Vagina (tissue), 2 donors: ENCODE measurements at regions not wholly inside any gene's neighbourhood (a gene's known extent, or its start where the extent isn't known, plus 50 kb on each side); places are given as distances from the start of the nearest gene placed in this dataset.

Experiments
- DNase-seq, 2 donors: peaks; one replicate each; pipeline ENCODE4 v3.0.0-alpha.2; 2017; ENCODE audit errors: extremely low spot score in 2 of 2
- H3K27ac ChIP-seq: fragments of 200-600 bp; sonication (generic); one replicate; pipeline ENCODE4 v1.5.1; 2019
- H3K27me3 ChIP-seq: fragments of 200-600 bp; sonication (generic); one replicate; pipeline ENCODE4 v1.5.1; 2019
- H3K36me3 ChIP-seq, 2 donors: fragments of 200-600 bp; sonication (generic); one replicate each; pipeline ENCODE4 v1.5.1; 2017 to 2019
- H3K4me1 ChIP-seq: fragments of 200-600 bp; sonication (generic); one replicate; pipeline ENCODE4 v1.5.1; 2019
- H3K4me3 ChIP-seq, 2 donors: fragments of 200-600 bp; sonication (generic); 1 replicate in 1 of 2; 2 replicates in 1 of 2; pipeline ENCODE4 v1.5.1; 2016 to 2019
- H3K9me3 ChIP-seq: fragments of 200-600 bp; sonication (generic); one replicate; pipeline ENCODE4 v1.5.1; 2019
- POLR2A ChIP-seq, 2 donors: fragments of 450-650 bp; IDR thresholded peaks; one replicate each; pipeline ENCODE4 v1.6.1; 2017; ENCODE audit warnings: antibody characterized with exemption in 2 of 2, mild to moderate bottlenecking in 2 of 2, moderate library complexity in 2 of 2
- POLR2AphosphoS5 ChIP-seq, 2 donors: sonication (generic); formaldehyde crosslinking; IDR thresholded peaks; one replicate each; pipeline ENCODE4 v1.9.0; 2017; ENCODE audit warnings: antibody characterized with exemption in 2 of 2, mild to moderate bottlenecking in 2 of 2, low read depth in 1 of 2; ENCODE audit not compliant: insufficient read depth in 1 of 2
- intact Hi-C: fragments of 100-400 bp; cut with DNase I; formaldehyde crosslinking; loops from one replicate; pipeline ENCODE4 v1.15.1; 2023
- TF ChIP-seq, protein P1 (sequence below), 3 experiments: fragments of 450-650 bp in 2 of 3; fragments of 200-600 bp in 1 of 3; sonication (generic) in 1 of 3; IDR thresholded peaks; one replicate each; pipeline ENCODE4 v1.5.1; 2017 to 2019; ENCODE audit warnings: antibody characterized with exemption in 3 of 3, mild to moderate bottlenecking in 2 of 3, moderate library complexity in 2 of 3

DNA sequence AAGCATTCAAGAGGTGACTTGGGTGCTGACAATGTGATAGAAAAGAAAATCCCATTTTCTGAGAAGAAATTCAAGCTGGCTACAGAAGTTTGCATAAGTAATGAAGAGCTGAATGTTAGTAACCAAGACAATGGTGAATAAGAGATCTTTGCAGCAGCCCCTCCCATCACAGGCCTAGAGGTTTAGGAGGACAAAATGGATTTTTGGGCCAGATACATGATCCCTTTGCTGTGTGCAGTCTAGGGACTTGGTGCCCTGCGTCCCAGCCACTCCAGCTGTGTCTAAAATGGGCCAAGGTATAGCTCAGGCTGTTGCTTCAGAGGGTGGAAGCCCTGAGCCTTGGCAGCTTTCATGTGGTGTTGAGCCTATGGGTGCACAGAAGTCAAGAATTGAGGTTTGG is 107.0 kb upstream of the EPHA5 start:
- no peaks in the 10 kb centered on the region for H3K27me3 ChIP-seq
- TF ChIP-seq, protein P1, sequence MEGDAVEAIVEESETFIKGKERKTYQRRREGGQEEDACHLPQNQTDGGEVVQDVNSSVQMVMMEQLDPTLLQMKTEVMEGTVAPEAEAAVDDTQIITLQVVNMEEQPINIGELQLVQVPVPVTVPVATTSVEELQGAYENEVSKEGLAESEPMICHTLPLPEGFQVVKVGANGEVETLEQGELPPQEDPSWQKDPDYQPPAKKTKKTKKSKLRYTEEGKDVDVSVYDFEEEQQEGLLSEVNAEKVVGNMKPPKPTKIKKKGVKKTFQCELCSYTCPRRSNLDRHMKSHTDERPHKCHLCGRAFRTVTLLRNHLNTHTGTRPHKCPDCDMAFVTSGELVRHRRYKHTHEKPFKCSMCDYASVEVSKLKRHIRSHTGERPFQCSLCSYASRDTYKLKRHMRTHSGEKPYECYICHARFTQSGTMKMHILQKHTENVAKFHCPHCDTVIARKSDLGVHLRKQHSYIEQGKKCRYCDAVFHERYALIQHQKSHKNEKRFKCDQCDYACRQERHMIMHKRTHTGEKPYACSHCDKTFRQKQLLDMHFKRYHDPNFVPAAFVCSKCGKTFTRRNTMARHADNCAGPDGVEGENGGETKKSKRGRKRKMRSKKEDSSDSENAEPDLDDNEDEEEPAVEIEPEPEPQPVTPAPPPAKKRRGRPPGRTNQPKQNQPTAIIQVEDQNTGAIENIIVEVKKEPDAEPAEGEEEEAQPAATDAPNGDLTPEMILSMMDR (IDR thresholded peaks at IDR 0.05) = no peak
- TF ChIP-seq POLR2AphosphoS5 (IDR thresholded peaks at IDR 0.05; ENCODE audit: insufficient read depth in 1 of 2, low read depth in 1 of 2) (no peak), POLR2A (IDR thresholded peaks at IDR 0.05) (no peak)

GRCh38 chr4:65773636-65774035 is 103.3 kb upstream of the EPHA5 start:
- no peaks in the 10 kb centered on the region for H3K9me3 ChIP-seq

More for the DNA sequence above, 107.0 kb upstream of the EPHA5 start:
- no peak for DNase-seq
- H3K4me1 ChIP-seq = no peaks in the 10 kb centered on the region
- H3K27ac ChIP-seq = no peak overlapping the region
- no peaks in the 10 kb centered on the region for H3K9me3 ChIP-seq
- no peaks in the 10 kb centered on the region for H3K36me3 ChIP-seq
- intact Hi-C loops = no loop called here
- no peak overlapping the region for H3K4me3 ChIP-seq

GRCh38 chr4:65747386-65747785 is 77.1 kb upstream of the EPHA5 start:
- H3K9me3 ChIP-seq = no peaks in the 10 kb centered on the region
- H3K4me3 ChIP-seq = no peak overlapping the region
- no peaks in the 10 kb centered on the region for H3K4me1 ChIP-seq
- no peak for DNase-seq
- H3K27ac ChIP-seq = no peak overlapping the region
- intact Hi-C loops = no loop called here
- no peaks in the 10 kb centered on the region for H3K27me3 ChIP-seq
- TF ChIP-seq POLR2AphosphoS5 (IDR thresholded peaks at IDR 0.05; ENCODE audit: insufficient read depth in 1 of 2, low read depth in 1 of 2) (no peak), POLR2A (IDR thresholded peaks at IDR 0.05) (no peak)
- TF ChIP-seq, protein P1 (IDR thresholded peaks at IDR 0.05) = no peak
- no peaks in the 10 kb centered on the region for H3K36me3 ChIP-seq

More at GRCh38 chr4:65773636-65774035, 103.3 kb upstream of the EPHA5 start:
- TF ChIP-seq, protein P1 (IDR thresholded peaks at IDR 0.05) = no peak
- TF ChIP-seq POLR2AphosphoS5 (IDR thresholded peaks at IDR 0.05; ENCODE audit: insufficient read depth in 1 of 2, low read depth in 1 of 2) = no peak
- TF ChIP-seq POLR2A (IDR thresholded peaks at IDR 0.05) = no peak
- H3K4me1 ChIP-seq = no peaks in the 10 kb centered on the region
- H3K27ac ChIP-seq = no peak overlapping the region
- H3K27me3 ChIP-seq = no peaks in the 10 kb centered on the region
- H3K4me3 ChIP-seq = no peak overlapping the region
- H3K36me3 ChIP-seq = no peaks in the 10 kb centered on the region
- intact Hi-C loops = no loop called here
- no peak for DNase-seq

GRCh38 chr4:65738134-65738533 is 67.8 kb upstream of the EPHA5 start:
- H3K36me3 ChIP-seq = no peaks in the 10 kb centered on the region
- H3K4me1 ChIP-seq = no peaks in the 10 kb centered on the region
- TF ChIP-seq, protein P1 (IDR thresholded peaks at IDR 0.05) = no peak
- TF ChIP-seq POLR2AphosphoS5 (IDR thresholded peaks at IDR 0.05; ENCODE audit: insufficient read depth in 1 of 2, low read depth in 1 of 2) = no peak
- no peak for TF ChIP-seq POLR2A (IDR thresholded peaks at IDR 0.05)
- DNase-seq = no peak
- H3K4me3 ChIP-seq = no peak overlapping the region
- intact Hi-C loops = no loop called here
- no peaks in the 10 kb centered on the region for H3K27me3 ChIP-seq
- H3K27ac ChIP-seq = no peak overlapping the region
- no peaks in the 10 kb centered on the region for H3K9me3 ChIP-seq

- no peaks in the 10 kb centered on the region for H3K27me3 ChIP-seq
- no peak overlapping the region for H3K4me3 ChIP-seq
- H3K27ac ChIP-seq = no peak overlapping the region
- H3K4me1 ChIP-seq = no peaks in the 10 kb centered on the region
- TF ChIP-seq POLR2AphosphoS5 (IDR thresholded peaks at IDR 0.05; ENCODE audit: insufficient read depth in 1 of 2, low read depth in 1 of 2) (no peak), POLR2A (IDR thresholded peaks at IDR 0.05) (no peak)
- TF ChIP-seq, protein P1 (IDR thresholded peaks at IDR 0.05) = no peak
- intact Hi-C loops = no loop called here
- no peaks in the 10 kb centered on the region for H3K36me3 ChIP-seq
- no peak for DNase-seq
- no peaks in the 10 kb centered on the region for H3K9me3 ChIP-seq
Measured at GRCh38 chr4:65737672-65738071, 67.4 kb upstream of the EPHA5 start.
